ENCODE measurements at regions not wholly inside any gene's neighbourhood (a gene's known extent, or its start where the extent isn't known, plus 50 kb on each side); places are given as distances from the start of the nearest gene placed in this dataset.

- TF ChIP-seq CTCF (IDR thresholded peaks at IDR 0.05; ENCODE audit: low read length) (no peak), EZH2phosphoT487 (IDR thresholded peaks at IDR 0.05; ENCODE audit: low read length) (no peak)
These were observed 1169.7 kb downstream of the DIAPH3 start for GRCh38 chr13:58994077-58994476.
